Amygdala (tissue), 56 donors: ENCODE measurements at regions not wholly inside any gene's neighbourhood (a gene's known extent, or its start where the extent isn't known, plus 50 kb on each side); places are given as distances from the start of the nearest gene placed in this dataset.
"Not testable (repeated sequence)": the region's sequence is repeated elsewhere in the genome, so short reads cannot be mapped to it uniquely, and the experiment has no call there.

Experiments used
- DNase-seq, 56 donors: peaks; one replicate each; lab custom pipeline; 2025; lab: John Stamatoyannopoulos, UW

GRCh38 chrY:18599606-18600005 lies 53.1 kb downstream of the HSFY1 start:
- DNase-seq, result not testable (repeated sequence)

DNA sequence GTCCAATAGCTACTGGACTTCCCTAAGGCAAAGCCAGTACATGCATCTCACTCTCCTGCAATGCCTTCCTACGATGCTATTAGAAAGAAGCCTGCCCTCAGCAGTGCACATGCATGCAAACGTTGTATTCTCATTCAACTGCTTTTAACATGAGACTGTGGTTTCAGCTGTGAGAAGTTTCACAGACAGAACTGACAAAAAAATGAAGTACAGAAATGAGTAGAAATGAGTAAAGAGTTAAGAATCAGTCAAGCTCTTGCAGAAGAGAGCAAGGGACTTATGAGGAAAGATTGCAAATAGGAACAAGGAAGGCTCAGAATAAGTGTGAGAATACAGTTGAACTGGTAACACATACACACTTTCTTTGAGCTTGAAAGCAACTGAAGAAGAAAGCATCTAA lies 54.8 kb downstream of the HSFY1 start:
- not testable (repeated sequence) for DNase-seq

DNA sequence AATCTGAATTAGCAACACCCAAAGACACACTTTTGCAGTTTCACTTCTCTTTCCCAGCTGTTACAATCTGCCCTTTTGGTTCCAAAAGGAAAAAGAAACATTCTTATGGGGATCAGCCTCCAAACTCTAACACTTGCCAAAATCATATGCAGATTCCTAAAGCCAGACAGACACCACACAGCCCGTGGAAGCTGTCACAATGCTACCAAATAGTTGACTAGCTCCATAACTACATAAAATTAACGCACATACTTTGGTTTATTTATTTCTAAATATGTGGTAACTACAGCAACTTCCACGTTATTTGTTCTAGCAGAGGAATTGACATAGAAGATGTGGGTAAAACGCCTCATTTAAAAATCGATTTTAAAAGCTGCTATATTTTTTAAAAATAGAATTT lies 59.7 kb downstream of the HSFY1 start:
- DNase-seq, result not testable (repeated sequence)

DNA sequence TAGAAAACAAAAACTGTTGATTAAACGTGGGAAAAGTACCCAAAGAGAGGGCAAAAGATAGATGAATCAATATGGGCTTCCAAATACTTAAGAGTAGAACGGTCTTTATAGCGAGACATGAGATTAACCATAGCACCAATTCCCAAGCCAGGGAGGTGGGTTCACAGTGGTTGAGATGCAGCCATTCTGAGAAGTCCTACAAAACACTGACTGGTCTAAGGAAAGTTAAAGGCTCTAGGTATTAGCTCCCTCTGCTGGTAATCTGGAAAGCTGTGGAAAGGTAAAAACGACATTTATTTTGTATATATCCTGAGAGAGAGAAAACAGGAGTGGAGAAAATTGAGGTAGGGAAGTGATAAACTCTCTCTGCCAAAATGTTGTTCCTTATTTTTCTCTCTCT lies 61.7 kb downstream of the HSFY1 start:
- DNase-seq, result not testable (repeated sequence)

GRCh38 chrY:18615809-18616208 lies 69.3 kb downstream of the HSFY1 start:
- not testable (repeated sequence) for DNase-seq

DNA sequence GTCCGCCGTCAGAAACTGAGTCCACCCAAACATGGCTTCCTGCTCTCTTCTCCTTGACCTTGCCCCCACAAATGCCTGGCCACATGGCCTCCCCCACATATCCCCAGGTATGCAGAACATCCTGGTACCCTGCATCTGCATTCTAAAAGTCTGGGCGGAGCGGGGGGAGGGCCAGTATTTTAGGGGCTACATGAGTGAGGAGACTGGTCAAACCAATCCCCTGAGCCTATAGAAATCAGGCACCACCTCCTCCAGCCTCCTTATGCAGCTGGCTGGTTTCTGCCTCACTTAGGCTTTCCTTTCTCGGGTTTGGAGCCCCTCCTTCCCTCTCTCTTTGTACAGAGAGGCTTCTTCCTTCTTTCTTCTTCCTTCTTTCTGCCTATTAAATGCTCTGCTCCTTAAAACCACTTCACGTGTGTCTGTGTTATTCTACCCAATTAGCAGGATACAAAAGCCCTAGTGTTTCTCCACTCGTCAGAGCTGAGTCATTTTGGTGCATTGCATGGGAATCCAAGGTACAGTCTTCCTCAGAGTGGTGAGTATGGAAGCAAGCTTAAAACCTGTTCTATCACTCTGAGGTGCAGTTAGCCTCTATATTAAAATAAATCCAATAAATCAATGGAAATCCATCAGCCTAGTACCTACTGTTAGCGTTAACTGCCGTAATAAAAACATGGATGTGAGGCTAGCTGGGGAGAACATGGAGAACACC lies 83.4 kb downstream of the HSFY1 start:
- DNase-seq, result not testable (repeated sequence)

GRCh38 chrY:18630571-18630970 lies 84.1 kb downstream of the HSFY1 start:
- DNase-seq, result not testable (repeated sequence)

GRCh38 chrY:18631610-18632009 lies 85.1 kb downstream of the HSFY1 start:
- DNase-seq, result not testable (repeated sequence)

- DNase-seq, result no peak
Measured at GRCh38 chrY:18650746-18651145, 104.2 kb downstream of the HSFY1 start.

- DNase-seq, result no peak
Measured at GRCh38 chrY:18664559-18664958, 109.0 kb downstream of the HSFY2 start.

- peak in 2 of 56 donors; percentile 0 for DNase-seq
Measured at GRCh38 chrY:18669790-18670189, 103.7 kb downstream of the HSFY2 start.

GRCh38 chrY:18671970-18672369 lies 101.6 kb downstream of the HSFY2 start:
- no peak for DNase-seq

DNA sequence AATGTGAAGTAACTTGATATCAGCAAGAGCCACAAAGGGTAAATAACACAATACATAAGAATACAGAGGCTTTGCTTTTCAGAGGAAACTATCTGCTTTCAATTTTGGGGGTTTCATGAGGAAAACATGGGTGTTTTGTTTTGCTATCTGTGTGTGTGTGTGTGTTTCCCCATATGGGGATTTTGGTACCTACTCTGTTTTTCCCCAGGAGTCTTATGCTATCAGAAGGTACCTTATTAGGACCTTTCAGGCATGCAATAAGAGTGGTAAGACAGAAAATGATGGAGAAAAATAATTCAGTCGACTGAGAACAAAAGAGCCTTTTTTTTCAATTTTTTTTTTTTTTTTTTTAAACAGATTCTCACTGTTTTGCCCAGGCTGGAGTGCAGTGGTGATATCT lies 87.5 kb downstream of the HSFY2 start:
- not testable (repeated sequence) for DNase-seq

- DNase-seq, result not testable (repeated sequence)
Measured at GRCh38 chrY:18688362-18688761, 85.2 kb downstream of the HSFY2 start.

GRCh38 chrY:18689420-18689819 lies 84.1 kb downstream of the HSFY2 start:
- not testable (repeated sequence) for DNase-seq

DNA sequence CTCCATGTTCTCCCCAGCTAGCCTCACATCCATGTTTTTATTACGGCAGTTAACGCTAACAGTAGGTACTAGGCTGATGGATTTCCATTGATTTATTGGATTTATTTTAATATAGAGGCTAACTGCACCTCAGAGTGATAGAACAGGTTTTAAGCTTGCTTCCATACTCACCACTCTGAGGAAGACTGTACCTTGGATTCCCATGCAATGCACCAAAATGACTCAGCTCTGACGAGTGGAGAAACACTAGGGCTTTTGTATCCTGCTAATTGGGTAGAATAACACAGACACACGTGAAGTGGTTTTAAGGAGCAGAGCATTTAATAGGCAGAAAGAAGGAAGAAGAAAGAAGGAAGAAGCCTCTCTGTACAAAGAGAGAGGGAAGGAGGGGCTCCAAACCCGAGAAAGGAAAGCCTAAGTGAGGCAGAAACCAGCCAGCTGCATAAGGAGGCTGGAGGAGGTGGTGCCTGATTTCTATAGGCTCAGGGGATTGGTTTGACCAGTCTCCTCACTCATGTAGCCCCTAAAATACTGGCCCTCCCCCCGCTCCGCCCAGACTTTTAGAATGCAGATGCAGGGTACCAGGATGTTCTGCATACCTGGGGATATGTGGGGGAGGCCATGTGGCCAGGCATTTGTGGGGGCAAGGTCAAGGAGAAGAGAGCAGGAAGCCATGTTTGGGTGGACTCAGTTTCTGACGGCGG lies 83.5 kb downstream of the HSFY2 start:
- not testable (repeated sequence) for DNase-seq

DNA sequence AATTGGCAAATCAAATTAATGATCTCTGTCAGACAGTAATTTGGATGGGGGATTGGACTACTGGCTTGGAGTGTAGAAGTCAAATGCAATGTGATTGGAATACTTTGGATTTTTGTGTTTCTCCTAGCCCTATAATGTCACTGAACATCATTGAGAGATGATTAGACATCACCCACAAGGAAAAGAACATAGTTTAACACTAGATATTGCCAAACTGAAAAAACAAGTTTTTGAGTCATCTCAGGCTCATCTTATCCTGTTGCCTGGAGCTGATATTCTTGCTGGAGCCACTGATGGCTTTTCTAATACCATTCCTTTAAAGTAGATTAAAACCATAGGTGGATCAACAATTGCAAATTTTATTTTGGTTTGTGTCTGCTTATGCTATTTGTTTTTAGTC lies 76.7 kb downstream of the HSFY2 start:
- not testable (repeated sequence) for DNase-seq

DNA sequence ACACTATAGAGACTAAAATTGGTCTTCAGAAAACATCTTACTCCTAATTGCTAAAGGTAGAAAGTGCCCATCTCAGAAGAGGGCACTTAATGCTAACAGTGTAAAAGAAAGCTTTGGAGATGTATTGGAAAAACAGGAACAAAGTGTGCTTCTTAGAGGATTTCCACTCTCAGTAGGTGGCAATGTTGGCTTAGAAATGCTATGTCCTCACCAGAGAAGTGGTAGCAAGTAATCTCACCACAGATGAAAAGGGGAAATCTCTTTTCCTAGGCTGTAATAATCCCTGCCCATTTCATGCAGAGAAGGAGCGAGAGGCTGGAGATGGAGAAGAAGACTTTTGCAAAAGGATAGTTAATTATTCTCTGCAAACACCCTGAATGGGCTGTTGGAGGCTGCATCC lies 69.3 kb downstream of the HSFY2 start:
- DNase-seq, result not testable (repeated sequence)

GRCh38 chrY:18711785-18712184 lies 61.8 kb downstream of the HSFY2 start:
- not testable (repeated sequence) for DNase-seq

DNA sequence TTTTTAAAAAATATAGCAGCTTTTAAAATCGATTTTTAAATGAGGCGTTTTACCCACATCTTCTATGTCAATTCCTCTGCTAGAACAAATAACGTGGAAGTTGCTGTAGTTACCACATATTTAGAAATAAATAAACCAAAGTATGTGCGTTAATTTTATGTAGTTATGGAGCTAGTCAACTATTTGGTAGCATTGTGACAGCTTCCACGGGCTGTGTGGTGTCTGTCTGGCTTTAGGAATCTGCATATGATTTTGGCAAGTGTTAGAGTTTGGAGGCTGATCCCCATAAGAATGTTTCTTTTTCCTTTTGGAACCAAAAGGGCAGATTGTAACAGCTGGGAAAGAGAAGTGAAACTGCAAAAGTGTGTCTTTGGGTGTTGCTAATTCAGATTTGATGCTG lies 59.8 kb downstream of the HSFY2 start:
- not testable (repeated sequence) for DNase-seq

DNA sequence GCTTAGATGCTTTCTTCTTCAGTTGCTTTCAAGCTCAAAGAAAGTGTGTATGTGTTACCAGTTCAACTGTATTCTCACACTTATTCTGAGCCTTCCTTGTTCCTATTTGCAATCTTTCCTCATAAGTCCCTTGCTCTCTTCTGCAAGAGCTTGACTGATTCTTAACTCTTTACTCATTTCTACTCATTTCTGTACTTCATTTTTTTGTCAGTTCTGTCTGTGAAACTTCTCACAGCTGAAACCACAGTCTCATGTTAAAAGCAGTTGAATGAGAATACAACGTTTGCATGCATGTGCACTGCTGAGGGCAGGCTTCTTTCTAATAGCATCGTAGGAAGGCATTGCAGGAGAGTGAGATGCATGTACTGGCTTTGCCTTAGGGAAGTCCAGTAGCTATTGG lies 54.8 kb downstream of the HSFY2 start:
- not testable (repeated sequence) for DNase-seq

GRCh38 chrY:18720395-18720794 lies 53.1 kb downstream of the HSFY2 start:
- not testable (repeated sequence) for DNase-seq
